ENCODE measurements at regions not wholly inside any gene's neighbourhood (a gene's known extent, or its start where the extent isn't known, plus 50 kb on each side); places are given as distances from the start of the nearest gene placed in this dataset.

- DNase-seq, result peak in 1 of 2 experiments; percentile 76
Observed at GRCh38 chr13:44191504-44192171, 182.0 kb upstream of the SERP2 start.

DNA sequence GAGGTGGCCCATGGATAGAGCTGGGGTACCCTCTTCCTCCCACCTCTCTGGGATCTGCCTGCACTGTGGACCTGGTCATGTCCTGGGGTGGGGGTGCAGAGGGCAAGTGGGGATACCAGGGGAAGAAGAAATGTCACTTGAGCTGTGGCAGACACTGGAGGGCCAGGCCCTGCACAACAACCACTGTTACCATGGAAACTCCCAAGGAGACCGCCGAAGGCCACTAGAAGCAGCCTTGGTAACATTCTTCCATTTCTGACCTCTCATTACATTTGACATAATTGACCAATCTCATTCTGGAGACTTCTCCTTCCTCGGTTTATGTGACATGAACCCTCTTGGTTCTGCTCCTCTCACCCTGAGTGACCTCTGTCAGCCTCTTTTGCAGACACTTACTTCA lies 179.9 kb upstream of the SERP2 start:
- no peak for DNase-seq

DNA sequence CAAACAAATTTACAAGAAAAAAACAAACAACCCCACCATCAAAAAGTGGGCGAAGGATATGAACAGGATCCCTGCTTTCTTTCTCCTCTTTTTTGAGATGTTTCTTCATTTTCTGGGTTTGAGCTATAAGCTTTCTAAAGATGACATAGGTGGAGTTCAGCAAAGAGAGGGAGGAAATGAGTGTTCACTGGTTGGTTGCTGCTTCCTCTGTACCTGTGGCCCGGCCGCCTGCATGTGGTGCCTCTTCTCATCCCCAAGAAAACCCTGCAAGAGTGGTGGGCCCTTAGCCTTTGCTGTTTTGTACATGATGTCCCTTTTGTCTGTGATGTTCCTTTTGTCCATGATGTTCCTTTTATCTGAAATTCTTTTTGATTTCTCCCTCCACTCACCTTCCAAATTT lies 178.4 kb upstream of the SERP2 start:
- no peak for DNase-seq

GRCh38 chr13:44196196-44196751 lies 177.3 kb upstream of the SERP2 start:
- no peak for DNase-seq

- peak; percentile 49 to 77 for DNase-seq
Observed at GRCh38 chr13:44197791-44198770, 175.5 kb upstream of the SERP2 start.

DNA sequence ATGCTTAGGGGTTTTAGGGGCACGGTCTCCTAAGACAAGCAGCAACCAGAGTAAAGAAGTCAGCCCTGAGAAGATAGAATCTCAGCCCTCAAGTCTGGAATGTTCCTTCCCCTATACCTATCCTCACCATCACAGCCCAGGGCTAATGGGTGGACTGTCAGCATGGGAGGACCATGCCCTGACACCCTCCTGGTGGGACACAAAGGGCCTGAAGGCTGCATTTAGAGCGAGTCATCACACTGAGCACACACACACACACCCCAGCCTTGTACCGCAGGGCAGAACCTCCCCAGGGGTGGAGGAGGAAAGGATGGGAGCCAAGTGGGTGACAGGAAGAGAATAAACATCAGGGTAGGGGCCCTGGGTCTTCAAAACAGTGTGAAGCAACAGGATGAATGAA lies 174.8 kb upstream of the SERP2 start:
- no peak for DNase-seq

- DNase-seq, result no peak
Observed at GRCh38 chr13:44199627-44200207, 173.9 kb upstream of the SERP2 start.

- no peak for DNase-seq
Observed at GRCh38 chr13:44206434-44206833, 167.2 kb upstream of the SERP2 start.

GRCh38 chr13:44207476-44207875 lies 166.1 kb upstream of the SERP2 start:
- no peak for DNase-seq

DNA sequence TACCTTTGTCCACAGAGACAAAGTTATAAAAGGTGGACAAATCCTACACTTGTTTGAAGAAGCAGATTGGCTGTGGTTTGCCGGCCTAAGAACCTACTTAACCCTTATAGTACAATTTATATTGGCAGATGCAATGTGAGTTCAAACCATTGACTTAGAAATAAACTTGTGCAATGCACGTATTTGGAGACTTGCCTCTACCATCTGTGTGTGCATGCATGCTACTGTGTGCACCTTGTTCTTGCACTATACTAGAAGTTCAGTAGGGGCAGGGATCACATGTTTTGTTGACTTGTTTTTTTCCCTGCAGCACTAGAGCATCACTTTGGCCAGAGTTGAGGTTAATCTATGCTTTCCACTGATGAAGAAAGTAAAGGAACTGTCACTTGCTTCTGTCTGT lies 163.1 kb upstream of the SERP2 start:
- DNase-seq, result no peak

DNA sequence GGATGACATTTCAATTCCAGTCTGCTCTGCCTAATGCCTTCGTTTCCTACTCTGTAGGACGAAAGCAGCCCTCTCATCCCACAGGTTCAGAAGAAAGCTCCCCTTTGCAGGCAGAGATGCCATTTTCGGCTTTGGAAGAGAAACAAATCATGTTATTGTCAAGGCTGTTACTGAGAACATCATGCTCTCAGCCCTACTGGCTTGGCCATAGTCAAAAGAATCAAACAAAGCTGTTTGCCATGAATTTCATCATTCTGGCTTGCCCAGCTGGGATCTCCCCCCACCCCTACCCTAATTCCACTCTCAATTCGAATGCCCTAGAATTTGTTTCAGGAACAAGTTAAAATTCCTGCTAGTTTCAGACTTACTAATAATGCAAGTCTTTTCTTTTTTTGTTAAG lies 162.3 kb upstream of the SERP2 start:
- DNase-seq, result no peak

DNA sequence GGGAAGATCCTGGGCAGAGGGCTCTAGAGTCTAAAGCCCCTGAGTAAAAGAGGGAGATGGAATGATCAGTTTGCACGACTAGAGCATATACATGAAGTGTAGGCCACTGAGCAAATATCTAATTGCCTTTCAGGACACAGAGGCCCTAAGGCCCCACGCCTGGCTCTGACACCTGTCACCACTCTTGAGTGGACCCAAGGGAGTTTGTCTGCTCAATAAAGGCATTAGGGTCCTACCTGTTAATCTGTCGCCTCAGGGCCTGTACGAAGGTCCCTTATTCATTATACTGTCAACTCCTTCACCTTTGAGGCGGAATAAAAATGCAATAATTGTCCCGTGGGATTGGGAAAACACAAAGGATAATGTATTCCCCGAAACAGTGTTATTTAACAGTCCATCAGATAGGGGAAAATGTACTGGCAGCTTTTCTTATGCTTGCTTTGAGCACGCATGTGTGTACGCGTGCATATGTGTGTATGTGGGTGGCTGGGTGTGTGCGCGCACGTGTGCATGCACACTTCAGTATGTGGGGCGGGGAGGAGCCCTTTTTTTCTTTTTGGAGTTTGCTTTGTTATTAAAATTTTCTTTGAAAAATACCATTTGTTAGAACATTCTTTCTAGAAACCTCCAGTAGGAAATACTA lies 161.8 kb upstream of the SERP2 start:
- peak in 1 of 2 experiments; percentile 26 for DNase-seq

DNA sequence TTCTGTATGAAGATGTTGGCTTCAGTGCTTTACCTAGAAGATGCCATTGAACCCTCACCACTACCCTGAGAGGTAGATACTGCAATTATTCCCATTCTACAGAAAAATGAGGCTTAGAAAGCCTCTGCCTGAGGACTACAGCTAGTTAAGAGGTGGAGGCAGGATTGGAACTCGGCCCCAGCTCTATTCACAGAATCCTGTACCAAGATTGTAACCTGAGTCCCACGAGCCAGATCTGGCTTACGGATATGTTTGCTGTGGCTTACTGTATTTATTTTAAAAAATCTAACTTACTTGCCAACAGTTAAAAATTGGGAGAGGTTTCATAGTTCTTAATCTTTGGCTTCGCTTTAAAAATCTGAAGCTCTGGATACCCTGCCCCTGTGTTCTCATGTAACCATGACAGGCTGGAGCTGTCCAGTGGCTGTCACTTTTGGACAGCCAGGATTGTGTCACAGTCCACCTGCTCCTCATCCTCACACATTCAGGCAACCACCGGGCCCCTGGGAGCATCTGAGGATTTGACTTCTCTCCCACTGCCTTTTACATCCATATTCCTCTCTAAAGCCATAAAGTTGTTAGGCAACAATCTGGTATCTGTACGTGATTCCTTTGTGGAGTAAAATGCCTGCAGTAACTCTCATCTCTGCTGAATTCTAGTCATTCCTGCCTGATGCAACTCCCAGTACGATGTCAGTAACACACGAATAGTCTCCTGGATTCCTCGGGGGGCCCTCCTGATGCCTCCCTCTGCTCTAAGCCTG lies 160.8 kb upstream of the SERP2 start:
- DNase-seq, result no peak

- DNase-seq, result peak; percentile 12 to 25
Observed at GRCh38 chr13:44218501-44219240, 155.0 kb upstream of the SERP2 start.

GRCh38 chr13:44219577-44220548 lies 153.8 kb upstream of the SERP2 start:
- DNase-seq, result no peak

GRCh38 chr13:44220948-44221347 lies 152.7 kb upstream of the SERP2 start:
- DNase-seq, result no peak

DNA sequence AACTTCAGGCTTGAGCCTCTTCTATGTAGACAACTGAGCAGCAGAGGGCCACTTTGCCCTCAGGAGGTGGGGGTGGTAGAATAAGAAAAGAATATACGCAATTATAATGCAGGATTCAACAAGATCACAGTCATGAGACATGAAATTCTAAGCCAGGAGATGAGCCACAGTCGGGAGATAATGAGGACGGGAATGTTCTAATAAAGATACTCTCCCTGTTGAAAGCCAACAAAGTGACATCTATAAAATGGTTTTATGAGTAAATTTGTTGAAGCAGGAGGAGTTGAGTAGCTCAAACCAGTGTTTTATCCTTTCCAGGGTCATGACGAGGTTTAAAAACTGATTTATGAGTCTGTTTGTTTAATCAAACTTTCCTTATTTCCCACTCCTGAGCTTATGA lies 152.0 kb upstream of the SERP2 start:
- peak in 1 of 2 experiments; percentile 21 for DNase-seq

DNA sequence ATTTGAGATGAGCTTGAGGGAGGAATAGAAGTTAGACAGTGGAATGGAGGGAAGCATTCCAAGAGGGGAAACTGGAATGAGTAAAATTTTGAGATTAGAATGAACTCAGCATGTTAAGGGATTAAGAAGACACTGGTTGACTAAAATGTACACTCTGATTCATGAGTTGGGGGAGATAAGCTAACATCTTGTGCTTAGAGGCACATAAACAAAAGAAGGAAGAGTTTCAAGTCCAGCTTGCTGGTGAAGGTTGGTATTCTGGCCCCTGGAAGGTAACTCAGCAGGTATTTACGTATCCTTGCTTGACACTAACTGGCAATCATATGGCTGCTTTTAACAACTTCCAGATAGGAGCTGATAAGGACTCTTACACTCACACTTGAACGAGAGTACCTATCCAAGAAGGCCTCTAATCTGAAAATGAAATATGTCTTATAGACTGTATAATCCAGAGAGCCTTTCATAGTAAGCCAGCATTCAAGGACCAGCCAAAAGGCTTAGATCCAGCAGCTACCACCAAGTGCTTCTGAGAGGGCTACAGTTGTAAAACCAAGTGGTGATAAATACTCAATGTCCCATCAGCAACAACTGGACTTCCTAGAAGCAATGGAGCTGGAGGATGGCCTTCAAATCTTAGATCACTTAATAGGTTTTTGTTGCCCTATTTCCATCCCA lies 149.7 kb upstream of the SERP2 start:
- DNase-seq, result no peak

DNA sequence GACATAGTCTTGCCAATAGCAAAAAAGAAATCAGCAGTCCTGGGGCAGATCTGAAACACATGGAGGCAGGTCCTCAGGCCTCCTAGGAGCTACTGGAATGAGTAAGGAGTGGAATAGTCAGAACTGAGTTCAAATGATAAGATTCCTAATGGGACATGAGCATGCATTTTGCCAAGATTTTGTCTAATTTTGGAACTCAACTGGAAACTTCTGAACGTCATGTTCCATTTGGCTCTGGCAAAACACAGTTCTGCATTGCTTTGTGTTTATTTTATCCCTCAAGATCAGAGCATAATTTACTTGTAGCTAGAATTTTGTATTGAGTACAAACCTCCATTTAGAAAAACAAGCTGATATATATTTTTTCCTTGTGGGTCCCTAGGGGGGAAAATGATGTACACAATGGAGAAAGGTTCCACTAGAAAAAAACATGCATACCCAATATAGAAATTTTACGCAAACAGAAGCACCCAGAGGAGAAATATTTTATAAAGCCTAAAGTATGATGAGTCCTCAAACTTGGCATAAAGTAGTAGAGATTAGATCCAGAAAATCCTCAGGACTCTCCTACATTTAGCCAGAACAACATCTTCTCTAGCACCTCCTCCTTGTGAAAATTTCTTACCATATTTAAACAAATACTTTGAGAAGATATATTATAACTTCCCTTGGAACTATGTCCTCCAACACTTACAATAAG lies 149.0 kb upstream of the SERP2 start:
- DNase-seq, result no peak

Measured in NCI-H526 (cell line).